GM18870 (cell line): ENCODE measurements at regions not wholly inside any gene's neighbourhood (a gene's known extent, or its start where the extent isn't known, plus 50 kb on each side); places are given as distances from the start of the nearest gene placed in this dataset.

Experiments
- ATAC-seq: cut with Tn5 transposase; IDR thresholded peaks from one replicate; pipeline ENCODE4 v1.9.1; 2021; ENCODE audit warnings: moderate library complexity; ENCODE audit not compliant: unreplicated experiment

DNA sequence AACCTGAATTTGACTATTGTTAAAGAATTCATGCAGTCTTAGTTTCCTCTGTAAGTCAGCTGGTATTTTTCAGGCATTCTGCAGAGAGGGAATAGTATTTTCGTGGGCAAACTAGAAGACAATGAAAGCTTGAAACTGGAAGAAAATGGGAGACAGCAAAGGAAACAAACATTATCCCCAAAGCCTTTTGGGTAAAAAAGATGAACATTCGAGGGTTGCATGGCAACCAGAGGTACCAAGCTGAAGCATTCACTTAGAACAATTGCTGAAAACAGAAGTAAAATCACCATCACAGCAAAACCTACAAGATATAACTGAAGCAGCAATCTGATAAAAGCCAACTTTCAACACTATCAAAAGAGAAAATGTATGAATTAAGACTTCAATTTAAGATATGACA, 233.7 kb downstream of the SCG2 start:
- ATAC-seq = no peak

DNA sequence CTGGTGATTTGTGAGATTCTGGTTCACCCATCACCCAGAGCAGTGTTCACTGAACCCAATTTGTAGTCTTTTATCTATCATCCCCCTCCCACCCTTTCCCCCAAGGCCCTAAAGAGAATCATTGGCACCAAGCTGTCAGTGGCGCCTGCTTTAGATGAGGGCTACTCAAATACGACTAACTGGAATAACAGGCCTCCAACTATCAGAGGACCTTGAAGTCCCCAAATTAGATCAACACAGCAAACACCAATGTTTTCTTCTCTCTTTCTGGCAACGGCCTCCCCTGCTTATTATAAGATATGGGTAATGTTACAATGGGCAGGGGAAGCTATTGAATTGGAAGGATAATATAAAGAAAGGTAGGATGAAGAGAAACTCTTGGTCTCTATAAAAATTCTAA, 232.3 kb downstream of the SCG2 start:
- ATAC-seq = no peak

DNA sequence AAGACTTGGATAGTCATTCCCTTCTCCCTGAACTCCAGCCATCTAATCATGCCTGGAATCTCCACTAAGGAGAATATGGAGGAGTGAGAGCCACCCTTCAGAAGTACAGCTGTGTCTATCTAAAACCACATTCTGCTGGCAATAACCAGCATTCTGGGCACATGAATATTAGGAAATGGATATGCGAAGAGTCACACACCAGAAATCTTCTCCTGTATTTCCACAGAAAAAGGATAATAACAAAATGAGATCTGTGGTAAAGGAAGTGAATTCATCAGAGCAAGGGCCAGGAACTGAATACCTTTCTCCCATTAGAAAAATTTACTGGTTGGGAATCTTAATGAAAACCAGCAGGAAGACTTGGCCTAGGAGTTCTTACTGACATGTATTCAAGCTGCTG, 218.8 kb downstream of the SCG2 start:
- ATAC-seq = no peak

DNA sequence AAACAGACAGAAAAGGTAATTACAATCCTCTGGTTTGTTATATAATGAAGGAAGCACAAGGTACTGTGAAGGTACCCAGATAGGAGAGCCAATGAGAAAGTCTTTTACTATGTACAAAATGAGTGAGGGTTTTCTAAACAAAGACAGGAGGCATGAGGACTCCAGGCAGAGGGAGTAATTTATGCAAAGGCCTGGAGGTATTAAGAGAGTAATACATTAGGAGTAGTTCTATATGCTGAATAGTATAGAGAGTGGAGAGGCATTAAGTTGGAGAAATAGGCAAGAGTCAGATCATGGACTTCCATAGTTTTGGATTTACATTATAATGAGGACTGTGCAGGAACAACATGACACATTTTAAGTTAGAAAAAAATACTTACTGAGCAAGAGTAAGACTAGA, 216.0 kb downstream of the SCG2 start:
- ATAC-seq = no peak

DNA sequence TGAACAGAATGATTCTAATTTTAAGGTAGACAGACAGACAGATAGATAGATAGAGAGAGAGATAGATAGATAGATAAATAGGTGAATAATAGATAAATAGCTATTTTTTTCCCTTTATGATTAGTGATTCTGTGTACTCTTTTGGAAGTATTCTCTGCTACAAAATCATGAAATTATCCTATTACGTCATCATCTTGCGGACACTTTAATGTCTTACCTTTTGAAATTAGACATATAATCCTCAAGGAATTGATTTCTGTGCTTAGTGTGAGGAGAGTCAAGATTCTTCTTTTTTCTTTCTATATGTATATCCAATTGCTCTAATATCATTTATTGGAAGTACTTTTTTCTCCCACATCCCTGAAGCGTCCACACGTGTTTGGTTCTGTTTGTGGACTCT, 215.2 kb downstream of the SCG2 start:
- no peak for ATAC-seq

DNA sequence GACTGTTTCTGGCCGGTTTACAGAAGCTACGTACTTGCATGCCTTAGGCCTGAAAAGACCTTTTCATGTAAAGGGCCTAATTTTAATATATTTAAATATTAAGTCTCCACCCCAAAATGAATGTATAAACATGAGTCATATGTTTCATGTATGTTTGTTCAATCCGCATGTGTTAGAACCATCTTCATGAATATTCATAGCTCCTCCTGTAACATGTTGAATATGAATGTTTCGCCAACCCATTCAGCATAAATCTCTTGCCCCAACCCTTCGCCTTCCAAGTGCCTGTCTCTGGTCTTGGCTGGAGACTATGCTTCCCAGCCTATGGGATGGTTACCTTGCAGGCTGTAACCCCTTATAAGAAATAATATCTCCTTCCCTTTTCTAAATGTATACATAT, 212.5 kb downstream of the SCG2 start:
- ATAC-seq = no peak

DNA sequence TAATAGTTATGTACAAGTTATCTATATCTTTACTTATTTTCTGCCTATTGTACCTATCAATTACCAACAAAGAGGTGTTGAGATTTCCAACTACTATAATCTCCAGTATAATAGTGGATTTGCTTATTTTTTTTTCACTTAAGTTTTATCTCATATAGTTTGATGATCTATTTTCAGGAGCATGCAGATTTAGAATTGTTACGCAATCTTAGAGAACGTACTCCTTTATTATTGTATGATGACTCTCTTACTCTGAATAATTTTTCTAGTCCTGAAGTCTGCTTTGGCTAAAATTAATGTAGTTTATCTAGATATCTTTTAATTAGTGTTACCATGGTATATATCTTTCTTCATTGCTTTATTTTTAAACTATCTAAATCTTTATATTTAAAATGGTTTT, 205.2 kb downstream of the SCG2 start:
- ATAC-seq = no peak

DNA sequence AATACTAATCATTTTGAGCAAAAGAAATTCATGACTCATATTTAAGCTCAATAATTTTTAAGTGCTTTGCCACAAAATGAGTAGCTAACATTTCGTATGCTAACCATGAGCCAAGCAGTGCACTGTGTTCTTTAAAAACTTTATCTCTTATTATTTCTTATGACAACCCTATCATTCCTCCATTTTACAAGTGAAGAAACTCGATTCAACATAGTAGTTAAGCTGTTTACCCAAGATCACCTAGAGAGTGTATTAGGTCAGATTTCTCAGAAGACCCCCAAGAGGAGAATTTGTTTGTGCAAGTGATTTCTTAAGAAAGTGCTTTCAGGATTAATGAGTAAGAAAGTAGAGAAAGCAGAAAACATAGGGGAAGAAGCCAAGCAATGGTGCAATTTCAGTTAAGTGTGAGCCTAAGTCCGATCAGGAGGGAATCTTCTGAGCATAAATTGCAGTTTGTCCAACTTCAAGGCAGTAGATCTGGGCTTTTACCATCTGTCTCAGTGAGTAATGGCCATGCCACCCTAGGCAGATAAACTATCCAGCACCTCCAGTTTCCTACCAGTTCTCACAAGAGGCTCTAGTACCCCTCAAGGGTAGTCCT, 202.7 kb downstream of the SCG2 start:
- no peak for ATAC-seq

DNA sequence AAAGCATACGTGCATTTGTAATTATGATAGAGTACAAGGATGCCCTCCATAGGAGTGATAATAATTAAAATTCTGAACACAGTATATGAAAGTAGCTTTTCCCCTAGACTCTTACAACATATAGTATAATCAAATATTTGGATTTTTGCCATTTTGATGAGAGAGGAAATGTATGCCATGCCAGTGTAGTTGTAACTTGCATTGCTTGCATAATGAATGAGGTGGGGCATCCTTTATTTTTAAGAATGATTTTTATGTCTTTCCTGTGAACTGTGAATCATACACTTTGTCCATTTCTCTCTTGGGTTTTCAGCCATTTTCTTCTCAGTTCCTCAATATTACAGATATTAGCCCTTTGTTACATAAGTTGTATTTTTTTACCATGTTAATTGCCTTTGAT, 197.5 kb downstream of the SCG2 start:
- no peak for ATAC-seq

DNA sequence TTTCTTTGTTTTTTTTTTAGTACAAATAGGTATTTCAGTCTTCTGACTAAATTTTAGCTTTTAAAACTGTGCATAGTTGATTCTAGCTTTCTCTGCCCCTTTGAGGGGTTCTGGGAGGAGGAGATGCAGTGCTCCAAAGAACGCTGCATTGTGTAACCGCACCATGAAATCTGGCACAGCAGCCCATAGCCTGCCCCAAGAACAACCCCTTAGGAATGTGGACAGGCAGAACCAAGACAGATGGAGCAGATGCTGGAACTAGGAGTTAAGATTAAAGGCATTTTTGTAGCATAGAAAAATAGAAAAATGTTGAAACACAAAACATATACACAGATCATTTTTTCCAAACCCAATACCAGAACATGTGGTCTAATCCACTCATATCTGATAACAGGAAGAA, 187.5 kb downstream of the SCG2 start:
- no peak for ATAC-seq

DNA sequence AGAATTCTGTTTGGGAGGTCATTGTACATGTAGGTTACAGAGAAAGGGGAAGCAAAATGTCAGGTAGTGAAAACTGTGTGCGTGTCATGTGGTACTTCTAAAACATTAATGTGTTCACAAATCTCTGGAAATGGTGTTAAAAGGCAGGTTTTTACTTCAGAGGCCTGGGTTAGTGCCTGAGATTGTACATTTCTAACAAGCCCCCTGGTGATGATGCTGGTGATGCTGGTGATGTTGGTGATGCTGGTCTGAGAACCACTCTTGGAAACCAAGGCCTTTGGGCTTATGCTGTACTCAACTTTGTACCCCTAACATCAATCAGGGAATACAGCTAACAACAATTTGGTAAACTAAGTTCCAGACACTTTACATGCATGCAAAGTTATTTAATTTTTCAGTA, 187.1 kb downstream of the SCG2 start:
- ATAC-seq = no peak

DNA sequence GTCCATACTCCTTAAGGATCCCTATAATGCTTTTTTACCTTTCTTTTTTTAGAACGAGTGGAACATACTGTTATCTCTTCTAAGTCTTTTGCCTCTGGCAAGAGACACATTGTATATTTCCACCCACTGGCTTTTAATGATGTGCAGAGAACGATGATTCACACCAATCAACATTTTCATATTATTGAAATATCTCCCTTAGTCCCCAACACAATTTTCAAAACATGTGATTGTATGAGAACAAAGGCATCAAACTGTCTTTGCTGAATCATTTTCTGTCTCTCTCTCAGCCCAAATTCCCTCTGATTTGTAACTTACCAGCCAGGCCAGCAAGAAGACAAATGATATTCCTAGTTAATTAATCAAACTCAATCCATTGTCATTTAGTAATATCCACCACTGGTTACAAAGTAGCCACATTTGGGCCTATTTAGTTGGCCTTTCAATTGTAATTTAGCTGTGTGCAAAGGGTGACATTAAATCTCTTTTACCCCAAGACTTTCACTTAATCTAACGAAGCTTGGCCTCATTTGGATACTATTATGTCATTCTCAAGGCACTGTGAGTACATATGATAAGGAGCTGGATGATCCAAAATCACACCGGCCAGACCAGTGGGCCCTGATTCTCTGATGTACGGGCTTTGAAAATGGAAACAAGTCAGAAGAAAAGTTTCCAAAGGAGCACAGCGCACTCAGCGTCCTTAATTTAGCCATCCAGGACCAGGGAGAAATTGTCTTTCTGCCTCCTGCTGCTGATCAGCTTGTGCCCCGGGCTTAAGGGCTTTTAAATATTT, 185.1 kb downstream of the SCG2 start:
- ATAC-seq = no peak

DNA sequence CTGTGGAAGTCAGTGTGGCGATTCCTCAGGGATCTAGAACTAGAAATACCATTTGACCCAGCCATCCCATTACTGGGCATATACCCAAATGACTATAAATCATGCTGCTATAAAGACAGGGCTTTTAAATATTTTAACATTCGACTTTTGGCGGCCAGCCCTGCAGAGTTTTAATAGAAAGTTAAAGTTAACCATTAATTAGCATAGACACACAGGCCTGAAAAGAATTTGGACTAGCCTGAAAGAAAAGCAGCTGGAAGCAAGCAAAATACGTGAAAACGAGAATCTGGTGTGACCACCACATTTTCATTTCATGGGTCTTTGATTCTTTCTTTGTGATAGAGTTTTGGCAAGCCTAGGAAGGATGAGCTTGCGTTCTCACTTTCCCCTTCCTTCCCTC, 184.0 kb downstream of the SCG2 start:
- no peak for ATAC-seq

DNA sequence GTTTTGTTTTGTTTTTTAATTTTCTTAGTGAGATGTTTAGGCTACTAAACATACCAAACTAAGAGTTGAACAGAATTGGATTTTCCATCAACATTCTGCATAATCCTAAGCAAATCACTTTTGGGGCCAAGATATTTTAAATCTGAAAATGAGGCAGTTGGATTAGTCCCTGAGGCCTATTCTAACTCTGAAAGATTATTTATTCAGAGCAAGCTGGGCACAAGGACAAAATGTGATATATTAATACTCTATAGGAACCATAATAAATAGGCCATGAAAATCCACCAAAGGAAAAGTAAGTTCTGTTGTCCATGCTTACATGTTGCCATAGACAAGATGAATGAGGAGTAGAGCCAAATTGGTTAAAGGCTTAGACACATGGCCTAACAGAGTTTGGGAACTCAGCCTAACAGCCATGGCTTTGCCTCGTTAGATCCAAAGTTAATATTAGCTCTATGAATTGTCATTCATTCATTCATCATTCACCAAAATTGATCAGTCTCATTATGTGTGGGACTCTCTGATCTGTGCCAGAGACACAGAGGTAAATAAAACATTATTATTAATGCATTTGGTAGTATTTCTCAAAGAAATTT, 183.5 kb downstream of the SCG2 start:
- ATAC-seq = no peak

DNA sequence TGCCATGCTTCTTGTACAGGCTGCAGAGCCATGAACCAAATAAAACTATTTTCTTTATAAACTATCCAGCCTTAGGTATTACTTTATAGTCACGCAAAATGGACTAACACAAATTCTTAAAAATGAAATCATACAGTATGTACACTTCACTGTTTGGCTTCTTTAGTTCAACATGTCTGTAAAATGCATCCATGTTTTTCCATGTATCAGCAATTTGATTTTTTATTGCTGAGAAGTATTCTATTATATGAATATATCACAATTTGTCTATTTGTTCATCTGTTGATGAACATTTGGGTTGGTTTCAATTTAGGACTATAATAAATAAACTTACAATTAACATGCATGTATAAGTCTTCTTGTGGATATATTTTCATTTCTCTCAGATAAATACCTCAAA, 182.1 kb downstream of the SCG2 start:
- ATAC-seq = no peak

DNA sequence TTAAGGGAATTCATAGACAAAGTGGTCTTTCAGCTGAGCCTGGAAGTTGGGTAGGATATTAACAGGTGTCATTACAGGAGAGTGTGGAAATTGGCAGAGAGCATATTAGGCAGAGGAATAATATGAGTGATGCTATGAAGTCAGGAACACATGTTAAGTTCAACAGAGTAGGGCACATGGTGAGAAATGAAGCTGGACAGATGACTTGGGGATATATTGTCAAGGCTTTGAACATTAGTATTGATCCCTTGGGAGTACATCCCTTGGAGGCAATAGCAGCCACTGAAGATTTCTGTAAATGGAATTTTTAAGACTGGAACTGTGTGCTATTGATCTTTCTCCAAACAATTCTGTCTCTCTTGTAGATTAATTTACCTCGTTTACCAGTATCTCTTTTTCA, 170.7 kb downstream of the SCG2 start:
- ATAC-seq = no peak

DNA sequence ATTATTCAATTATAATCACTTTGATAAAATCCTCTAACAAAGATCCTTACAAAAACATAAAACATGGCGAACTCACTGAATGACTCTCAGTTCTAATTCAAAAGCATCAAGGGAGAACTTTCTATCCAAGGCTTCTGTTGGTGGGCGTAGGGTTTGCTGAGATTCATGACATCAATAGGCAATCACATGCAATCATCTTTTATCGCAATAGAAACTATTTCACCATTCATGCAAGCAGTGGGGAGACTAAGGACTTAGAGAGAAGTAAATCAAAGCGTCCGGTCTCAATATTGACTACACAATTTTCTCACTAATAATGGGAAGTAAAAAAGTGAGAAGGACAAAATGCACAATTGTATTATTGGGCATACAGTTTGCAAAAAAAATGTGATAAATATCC, 168.7 kb downstream of the SCG2 start:
- no peak for ATAC-seq

DNA sequence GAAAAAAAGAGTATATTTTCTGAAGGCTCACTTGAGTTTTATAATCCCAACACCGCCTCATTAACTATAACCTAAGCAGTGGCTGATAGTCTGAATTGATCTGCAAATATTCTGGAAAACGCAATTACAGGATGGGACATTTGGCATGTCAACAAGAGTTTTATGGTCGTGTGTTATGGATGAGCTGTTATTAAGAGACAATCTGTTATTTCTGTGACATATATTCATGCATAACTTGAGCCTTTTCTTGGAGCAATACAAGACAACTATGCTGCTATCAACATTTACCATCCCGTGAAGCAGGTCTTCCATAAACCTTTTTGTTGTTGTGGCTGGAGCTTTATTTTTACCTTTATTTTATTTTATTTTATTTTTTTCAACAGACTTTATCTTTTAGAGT, 164.4 kb downstream of the SCG2 start:
- ATAC-seq = no peak

DNA sequence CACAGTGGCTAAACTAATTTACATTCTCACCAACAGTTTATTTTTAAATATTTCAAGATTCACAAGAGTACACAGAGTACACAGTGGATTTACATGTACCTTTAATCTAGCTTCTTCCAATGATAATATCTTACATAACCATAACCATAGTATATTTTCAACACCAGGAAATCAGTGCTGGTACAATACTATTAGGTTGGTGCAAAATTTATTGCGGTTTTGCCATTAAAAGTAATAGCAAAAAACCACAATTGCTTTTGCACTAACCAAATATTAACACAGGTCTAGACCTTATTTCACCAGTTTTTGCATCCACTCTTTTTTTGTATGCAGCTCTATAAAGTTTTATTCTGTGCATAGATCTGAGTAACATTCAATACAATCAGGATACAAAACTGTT, 163.0 kb downstream of the SCG2 start:
- no peak for ATAC-seq

DNA sequence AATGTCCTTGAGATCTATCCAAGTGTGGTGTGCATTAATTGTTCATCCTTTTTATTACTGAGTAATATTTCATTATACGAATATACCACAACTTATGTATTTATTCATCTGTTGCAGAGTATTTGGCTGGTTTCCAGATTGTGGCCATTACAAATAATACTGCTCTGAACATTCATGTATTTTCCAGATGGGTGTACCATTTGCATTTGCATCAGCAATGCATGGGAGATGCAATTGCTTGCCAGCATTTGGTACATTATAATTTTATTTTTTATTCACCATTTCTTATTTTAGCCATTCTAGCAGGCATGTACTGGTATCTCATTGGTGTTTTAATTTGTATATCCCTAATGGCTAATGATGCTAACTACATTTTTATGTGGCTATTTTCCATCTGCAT, 162.4 kb downstream of the SCG2 start:
- no peak for ATAC-seq

DNA sequence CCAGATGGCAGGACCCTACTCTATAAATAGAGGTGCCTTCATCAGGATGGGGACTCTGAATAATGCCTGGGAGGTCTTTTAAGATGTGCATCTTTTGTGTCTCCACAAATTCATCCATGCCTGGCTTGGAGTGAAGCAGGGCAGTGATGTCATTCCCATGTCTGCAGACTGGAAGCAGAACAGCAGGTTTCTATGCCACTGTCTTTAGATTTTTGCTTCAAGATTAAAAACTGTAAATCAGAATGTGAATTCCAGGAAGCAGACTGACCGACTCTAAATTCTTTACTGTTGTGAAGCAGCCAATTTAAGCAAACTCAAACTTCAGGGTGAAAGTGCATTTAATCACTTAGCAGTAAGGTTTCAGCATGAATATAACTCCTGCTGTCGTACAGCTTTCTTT, 159.3 kb downstream of the SCG2 start:
- no peak for ATAC-seq

DNA sequence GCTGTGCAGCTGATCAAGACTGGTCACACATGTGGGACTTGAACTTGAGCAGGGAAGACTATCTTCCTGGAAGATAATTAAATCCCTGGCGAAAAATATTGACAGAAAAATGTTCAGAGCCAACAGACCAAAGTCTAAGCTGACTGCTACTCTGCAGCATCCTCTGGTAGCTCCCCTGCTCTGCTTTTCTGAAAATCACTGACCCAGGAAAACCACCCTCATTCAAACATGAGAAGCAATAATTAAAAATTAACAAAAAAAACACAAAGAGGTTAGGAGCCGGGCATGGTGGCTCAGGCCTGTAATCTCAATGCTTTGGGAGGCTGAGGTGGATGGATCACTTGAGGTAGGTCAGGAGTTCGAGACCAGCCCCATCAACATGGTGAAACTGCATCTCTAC, 151.9 kb downstream of the SCG2 start:
- no peak for ATAC-seq

DNA sequence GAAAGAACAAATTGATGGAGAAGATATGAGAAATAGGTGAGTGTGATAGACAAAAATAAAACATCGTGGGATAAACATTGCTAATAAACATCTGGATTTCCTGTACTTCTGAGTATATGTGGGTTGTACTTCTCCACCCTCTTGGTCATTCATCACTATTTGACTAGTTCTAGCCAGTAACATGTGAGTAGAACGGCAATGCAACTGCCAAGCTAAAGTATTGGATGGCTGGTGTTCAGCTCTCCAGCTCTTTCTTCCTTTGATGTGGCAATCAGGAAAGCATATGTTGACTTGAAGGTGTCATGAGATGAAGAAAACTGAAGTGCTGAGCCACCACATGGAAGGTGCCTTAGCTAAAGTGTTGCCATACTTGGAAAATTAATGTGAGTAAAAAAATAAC, 144.9 kb downstream of the SCG2 start:
- ATAC-seq = no peak
